Mononuclear cell (primary cell): ENCODE measurements at regions not wholly inside any gene's neighbourhood (a gene's known extent, or its start where the extent isn't known, plus 50 kb on each side); places are given as distances from the start of the nearest gene placed in this dataset.
"Not testable (repeated sequence)": the region's sequence is repeated elsewhere in the genome, so short reads cannot be mapped to it uniquely, and the experiment has no call there.

Source experiments
- H3K27me3 ChIP-seq: 2 replicates; pipeline ENCODE4 v1.6.0; 2011; ENCODE audit warnings: low read length, control low read depth; ENCODE audit not compliant: insufficient read depth
- H3K4me1 ChIP-seq: 2 replicates; pipeline ENCODE4 v1.5.1; 2011; ENCODE audit warnings: mild to moderate bottlenecking, low read length, control low read depth; ENCODE audit not compliant: insufficient read depth
- H3K4me3 ChIP-seq: 2 replicates; pipeline ENCODE4 v1.5.1; 2011; ENCODE audit warnings: mild to moderate bottlenecking, low read length, moderate library complexity
- H3K9me3 ChIP-seq: 2 replicates; pipeline ENCODE4 v1.5.1; 2011; ENCODE audit warnings: low read depth, mild to moderate bottlenecking, control low read depth, low read length

- Histone ChIP-seq H3K4me1 (peaks cover 9% of the 10 kb centered on the region), H3K9me3 (no peaks in the 10 kb centered on the region), H3K4me3 (peak overlapping the region; percentile 35), H3K27me3 (peaks cover 20% of the 10 kb centered on the region)
Observed at GRCh38 chr15:92733934-92734521, 78.5 kb upstream of the FAM174B start.

DNA sequence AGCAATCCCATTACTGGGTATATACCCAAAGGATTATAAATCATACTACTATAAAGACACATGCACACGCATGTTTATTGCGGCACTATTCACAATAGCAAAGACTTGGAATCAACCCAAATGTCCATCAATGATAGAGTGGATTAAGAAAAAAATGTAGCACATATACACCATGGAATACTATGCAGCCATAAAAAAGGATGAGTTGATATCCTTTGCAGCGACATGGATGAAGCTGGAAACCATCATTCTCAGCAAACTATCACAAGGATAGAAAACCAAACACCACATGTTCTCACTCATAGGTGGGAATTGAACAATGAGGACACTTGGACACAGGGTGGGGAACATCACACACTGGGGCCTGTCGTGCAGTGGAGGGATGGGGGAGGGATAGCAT lies 83.7 kb upstream of the FAM174B start:
- peaks cover 16% of the 10 kb centered on the region for H3K27me3 ChIP-seq
- H3K9me3 ChIP-seq, H3K4me1 ChIP-seq, H3K4me3 ChIP-seq: not testable (repeated sequence)

DNA sequence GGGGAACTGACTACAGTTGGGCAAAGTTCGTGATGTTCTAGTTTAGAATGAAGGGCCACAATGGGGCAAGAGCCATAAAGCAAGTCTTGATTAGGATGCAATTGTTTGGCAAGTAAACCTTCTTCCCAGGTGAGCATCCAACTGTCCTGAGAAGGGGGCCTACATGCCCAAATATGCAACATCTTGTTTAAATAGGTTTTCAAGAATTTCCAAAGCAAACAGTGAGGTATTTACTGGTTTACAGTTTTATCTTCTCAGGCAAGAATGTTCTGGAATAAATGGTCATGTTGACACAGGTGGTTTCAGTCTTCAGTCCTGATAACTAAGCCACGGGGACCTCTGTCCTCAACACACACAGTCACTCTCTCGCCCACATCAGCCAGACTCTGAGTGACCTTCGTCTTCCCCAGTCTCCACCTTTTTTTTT lies 90.3 kb upstream of the FAM174B start:
- Histone ChIP-seq H3K4me1 (no peaks in the 10 kb centered on the region), H3K9me3 (no peaks in the 10 kb centered on the region), H3K4me3 (no peak overlapping the region), H3K27me3 (no peaks in the 10 kb centered on the region)

DNA sequence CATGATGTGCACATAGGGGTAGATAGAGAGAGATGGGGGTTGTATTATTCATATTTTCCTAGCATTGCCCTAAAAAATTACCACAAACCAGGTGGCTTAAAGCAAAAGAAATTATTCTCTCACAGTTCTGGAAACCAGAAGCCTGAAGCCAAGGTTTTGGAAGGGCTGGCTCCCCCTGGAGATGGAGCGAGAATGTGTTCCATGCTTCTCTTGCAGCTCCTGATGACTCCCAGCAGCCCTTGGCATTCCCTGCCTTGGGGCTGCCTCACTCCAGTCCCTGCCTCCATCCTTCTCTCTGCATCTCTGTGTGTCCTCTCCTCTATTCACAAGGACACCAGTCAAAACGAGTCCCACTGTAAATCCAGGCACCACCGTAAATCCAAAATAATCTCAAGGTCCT lies 91.5 kb upstream of the FAM174B start:
- no peaks in the 10 kb centered on the region for H3K4me1 ChIP-seq
- H3K27me3 ChIP-seq: no peaks in the 10 kb centered on the region
- H3K9me3 ChIP-seq: no peaks in the 10 kb centered on the region
- H3K4me3 ChIP-seq: no peak overlapping the region

DNA sequence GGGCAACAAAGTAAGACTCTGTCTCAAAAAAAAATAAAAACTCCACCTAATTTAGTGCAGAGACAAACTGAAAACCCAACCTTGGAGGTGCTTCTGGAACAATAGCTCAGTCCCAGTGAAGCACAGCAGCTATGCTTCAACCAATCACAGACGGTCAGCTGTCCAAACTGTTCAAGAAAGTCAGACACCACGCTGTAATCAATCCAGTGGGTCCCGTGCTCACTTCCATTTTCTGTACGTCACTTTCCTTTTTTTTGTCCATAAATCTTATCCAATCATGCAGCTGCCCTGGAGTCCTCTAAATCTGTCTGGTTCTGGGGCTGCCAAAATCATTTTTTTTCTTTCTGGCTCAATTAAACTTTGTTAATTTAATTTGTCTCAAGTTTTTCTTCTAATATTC lies 93.6 kb upstream of the FAM174B start:
- Histone ChIP-seq H3K27me3 (no peaks in the 10 kb centered on the region), H3K4me1 (no peaks in the 10 kb centered on the region), H3K4me3 (no peak overlapping the region), H3K9me3 (no peaks in the 10 kb centered on the region)

DNA sequence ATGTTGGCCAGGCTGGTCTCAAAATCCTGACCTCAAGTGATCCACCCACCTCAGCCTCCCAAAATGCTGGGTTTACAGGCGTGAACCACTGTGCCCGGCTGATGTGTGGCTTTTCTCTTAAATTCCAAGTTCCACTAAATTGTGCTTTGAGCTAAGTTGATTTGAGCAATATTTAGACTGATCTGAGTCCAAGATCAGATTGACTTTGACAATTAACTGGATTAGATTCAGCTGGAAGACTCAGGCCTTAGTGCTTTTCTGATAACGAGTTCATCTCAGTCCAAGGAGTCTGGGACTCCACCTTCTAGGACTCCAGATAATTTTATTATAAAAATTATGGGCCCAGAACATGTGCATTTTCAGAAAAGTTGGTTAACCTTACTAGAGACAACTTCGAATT lies 94.4 kb upstream of the FAM174B start:
- no peak overlapping the region for H3K4me3 ChIP-seq
- H3K27me3 ChIP-seq: no peaks in the 10 kb centered on the region
- no peaks in the 10 kb centered on the region for H3K9me3 ChIP-seq
- no peaks in the 10 kb centered on the region for H3K4me1 ChIP-seq

GRCh38 chr15:92751528-92751927 lies 96.0 kb upstream of the FAM174B start:
- no peaks in the 10 kb centered on the region for H3K4me1 ChIP-seq
- no peak overlapping the region for H3K4me3 ChIP-seq

DNA sequence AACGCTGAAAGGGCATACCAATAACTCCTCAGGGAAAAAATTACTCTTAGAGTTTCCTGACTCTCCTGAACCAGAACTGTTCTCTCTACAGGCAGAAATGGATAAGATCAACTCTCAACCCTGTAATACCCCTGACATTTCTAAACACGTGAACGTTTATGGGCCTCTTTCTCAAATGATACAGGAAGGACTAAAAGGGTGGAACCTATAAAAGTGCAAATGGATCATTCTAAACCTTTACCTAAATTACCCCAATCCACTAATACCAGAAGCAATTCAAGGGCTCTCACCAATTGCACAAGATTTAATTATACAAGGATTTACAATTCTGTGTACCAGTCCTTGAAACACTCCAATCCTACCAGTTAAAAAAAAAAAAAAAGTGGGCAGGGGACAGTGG lies 98.0 kb upstream of the FAM174B start:
- Histone ChIP-seq H3K9me3 (no peaks in the 10 kb centered on the region), H3K4me1 (no peaks in the 10 kb centered on the region), H3K27me3 (no peaks in the 10 kb centered on the region), H3K4me3 (no peak overlapping the region)

More at GRCh38 chr15:92751528-92751927, 96.0 kb upstream of the FAM174B start:
- Histone ChIP-seq H3K27me3 (no peaks in the 10 kb centered on the region), H3K9me3 (no peaks in the 10 kb centered on the region)

DNA sequence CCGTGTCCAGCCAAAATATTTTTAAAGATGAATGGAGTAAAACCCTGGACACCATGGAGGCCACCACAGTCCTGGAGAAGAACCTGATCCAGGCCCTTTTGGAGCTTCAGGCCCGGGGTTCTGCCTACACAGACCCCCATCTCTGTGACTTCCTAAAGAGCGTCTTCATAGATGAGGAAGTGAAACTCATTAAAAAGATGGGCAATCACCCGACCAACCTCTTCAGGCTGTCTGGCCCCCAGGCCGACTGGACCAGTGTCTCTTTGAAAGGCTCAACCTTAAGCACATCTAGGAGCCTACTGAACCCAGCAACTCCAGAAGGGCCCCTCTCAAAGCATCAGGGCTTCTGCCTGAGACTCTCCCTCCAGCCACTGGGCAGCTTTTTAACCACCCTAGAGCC lies 107.9 kb upstream of the FAM174B start:
- Histone ChIP-seq H3K4me1 (no peaks in the 10 kb centered on the region), H3K27me3 (no peaks in the 10 kb centered on the region), H3K9me3 (no peaks in the 10 kb centered on the region), H3K4me3 (no peak overlapping the region)

DNA sequence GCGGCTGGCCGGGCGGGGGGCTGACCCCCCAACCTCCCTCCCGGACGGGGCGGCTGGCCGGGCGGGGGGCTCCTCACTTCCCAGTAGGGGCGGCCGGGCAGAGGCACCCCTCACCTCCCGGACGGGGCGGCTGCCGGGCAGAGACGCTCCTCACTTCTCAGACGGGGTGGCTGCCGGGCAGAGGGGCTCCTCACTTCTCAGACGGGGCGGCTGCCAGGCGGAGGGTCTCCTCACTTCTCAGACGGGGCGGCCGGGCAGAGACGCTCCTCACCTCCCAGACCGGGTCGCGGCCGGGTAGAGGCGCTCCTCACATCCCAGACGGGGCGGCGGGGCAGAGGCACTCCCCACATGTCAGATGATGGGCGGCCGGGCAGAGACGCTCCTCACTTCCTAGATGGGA lies 112.6 kb upstream of the FAM174B start:
- not testable (repeated sequence) for H3K4me3 ChIP-seq, H3K9me3 ChIP-seq

GRCh38 chr15:92770641-92771040 lies 115.1 kb upstream of the FAM174B start:
- H3K9me3 ChIP-seq: no peaks in the 10 kb centered on the region
- no peak overlapping the region for H3K4me3 ChIP-seq
- no peaks in the 10 kb centered on the region for H3K27me3 ChIP-seq
- no peaks in the 10 kb centered on the region for H3K4me1 ChIP-seq

More for the DNA sequence above, 112.6 kb upstream of the FAM174B start:
- not testable (repeated sequence) for H3K4me1 ChIP-seq, H3K27me3 ChIP-seq

DNA sequence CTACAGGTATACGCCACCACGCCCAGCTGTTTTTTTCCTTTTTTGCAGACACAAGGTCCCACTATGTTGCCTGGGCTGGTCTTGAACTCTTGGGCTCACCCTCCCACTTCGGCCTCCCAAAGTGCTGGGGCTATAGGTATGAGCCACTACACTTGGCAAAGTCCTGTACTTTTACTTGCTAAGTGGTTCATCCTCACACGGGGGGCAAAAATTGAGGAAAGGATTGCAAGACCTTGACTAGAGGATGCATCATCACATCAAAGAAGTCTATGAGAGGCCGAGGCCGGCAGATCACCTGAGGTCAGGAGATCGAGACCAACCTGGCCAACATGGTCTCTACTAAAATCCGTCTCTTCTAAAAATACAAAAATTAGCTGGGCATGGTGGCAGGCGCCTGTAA lies 116.5 kb upstream of the FAM174B start:
- Histone ChIP-seq H3K4me1 (no peaks in the 10 kb centered on the region), H3K9me3 (no peaks in the 10 kb centered on the region), H3K4me3 (no peak overlapping the region), H3K27me3 (no peaks in the 10 kb centered on the region)

DNA sequence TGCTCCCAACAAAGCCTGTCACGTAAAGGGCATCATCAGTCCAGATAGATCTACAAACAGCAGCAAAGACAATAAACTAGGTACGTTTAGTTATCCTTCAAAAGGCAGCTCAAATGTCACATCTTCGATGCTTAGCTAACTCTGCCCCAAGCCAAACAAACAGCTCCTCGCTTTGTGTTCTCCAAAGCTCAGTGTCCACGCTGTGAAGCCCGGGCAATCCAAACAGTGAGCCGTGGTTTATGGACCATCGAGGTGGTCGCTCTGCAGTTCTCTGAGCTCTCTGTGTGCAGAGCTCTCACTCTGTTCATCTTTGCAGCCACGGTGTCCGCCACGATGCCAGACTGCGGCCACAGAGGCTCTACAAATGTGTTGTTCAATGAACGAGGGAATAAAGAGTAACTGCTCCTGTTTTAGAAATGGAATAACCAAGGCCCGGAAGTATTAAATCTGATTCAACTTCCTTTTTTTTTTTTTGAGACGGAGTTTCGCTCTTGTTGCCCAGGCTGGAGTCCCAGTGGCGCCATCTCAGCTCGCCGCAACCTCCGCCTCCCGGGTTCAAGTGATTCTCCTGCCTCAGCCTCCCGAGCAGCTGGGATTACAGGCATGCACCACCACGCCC lies 117.2 kb upstream of the FAM174B start:
- Histone ChIP-seq H3K4me3 (no peak overlapping the region), H3K9me3 (no peaks in the 10 kb centered on the region), H3K27me3 (no peaks in the 10 kb centered on the region), H3K4me1 (no peaks in the 10 kb centered on the region)

- H3K9me3 ChIP-seq: no peaks in the 10 kb centered on the region
- H3K4me3 ChIP-seq: no peak overlapping the region
- H3K27me3 ChIP-seq: no peaks in the 10 kb centered on the region
- H3K4me1 ChIP-seq: no peaks in the 10 kb centered on the region
Observed at GRCh38 chr15:92773340-92773739, 117.8 kb upstream of the FAM174B start.

DNA sequence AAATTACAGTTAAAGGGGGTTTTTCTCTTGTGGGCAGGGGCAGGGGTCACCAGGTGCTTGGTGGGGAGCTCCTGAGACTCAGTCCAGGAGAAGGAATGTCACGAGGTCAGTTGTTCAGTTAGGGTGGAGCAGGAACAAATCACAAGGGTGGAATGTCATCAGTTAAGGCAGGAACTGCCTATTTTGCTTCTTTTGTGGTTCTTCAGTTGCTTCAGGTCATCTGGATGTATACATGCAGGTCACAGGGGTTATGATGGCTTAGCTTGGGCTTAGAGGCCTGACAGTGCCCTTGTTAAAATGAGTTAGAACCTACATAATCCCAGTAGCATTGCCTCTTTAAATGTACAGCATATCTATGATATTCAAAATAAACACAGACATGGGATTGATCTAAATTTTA lies 120.2 kb upstream of the CHD2 start:
- Histone ChIP-seq H3K9me3 (peaks cover 4% of the 10 kb centered on the region), H3K4me3 (no peak overlapping the region), H3K4me1 (no peaks in the 10 kb centered on the region), H3K27me3 (no peaks in the 10 kb centered on the region)

DNA sequence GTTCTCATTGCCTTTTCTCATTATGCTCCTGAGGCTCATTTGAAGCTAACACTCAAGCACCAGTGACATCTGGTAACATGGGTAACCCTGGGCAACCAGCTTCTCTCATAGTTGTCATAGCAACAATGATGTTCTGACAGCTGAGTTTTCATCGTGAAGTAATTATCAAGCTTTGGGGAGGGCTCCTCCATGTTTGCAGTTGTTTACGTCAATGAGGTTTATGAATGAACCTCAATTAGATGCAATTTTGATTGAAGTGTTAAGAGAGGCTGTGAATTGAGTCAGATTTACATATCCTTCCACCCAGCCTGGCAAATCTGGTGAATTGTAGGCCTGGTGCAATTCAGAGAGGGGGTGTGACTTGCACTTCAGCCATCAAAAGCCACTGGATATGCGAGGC lies 119.3 kb upstream of the CHD2 start:
- H3K4me3 ChIP-seq: no peak overlapping the region
- H3K9me3 ChIP-seq: peaks cover 4% of the 10 kb centered on the region
- no peaks in the 10 kb centered on the region for H3K4me1 ChIP-seq

More for the DNA sequence above, 119.3 kb upstream of the CHD2 start:
- H3K27me3 ChIP-seq: no peaks in the 10 kb centered on the region
